ENCODE measurements at regions not wholly inside any gene's neighbourhood (a gene's known extent, or its start where the extent isn't known, plus 50 kb on each side); places are given as distances from the start of the nearest gene placed in this dataset.

DNA sequence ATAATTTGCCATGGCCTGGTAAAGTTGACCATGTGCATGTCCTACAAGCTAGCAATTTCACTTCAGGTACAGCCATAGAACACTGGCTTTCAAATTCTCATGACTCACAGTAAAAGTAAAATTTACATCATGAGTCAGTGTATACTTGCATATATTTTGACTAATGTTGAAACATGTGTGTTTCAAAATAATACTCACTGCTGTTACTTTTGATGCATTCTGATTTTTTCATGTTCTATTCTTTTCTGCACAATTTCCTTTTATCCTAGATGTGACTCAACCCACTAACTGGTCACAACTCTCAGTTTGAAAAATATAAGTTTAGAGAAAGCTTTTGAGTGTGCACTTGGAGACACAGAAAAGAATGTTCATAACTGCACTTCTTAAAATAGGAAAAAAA, 365.7 kb downstream of the FGF13 start:
- TF ChIP-seq POLR2A (IDR thresholded peaks at IDR 0.05) (no peak), POLR2AphosphoS5 (IDR thresholded peaks at IDR 0.05) (no peak), CTCF (IDR thresholded peaks at IDR 0.05) (no peak)

All from breast epithelium (tissue), 3 donors.